Right lobe of liver (tissue), 4 donors: ENCODE measurements at regions not wholly inside any gene's neighbourhood (a gene's known extent, or its start where the extent isn't known, plus 50 kb on each side); places are given as distances from the start of the nearest gene placed in this dataset.

Source experiments
- POLR2A ChIP-seq: fragments of 450-650 bp; IDR thresholded peaks from one replicate; pipeline ENCODE4 v1.6.1; 2017; ENCODE audit warnings: antibody characterized with exemption, mild to moderate bottlenecking
- TF ChIP-seq, protein P1 (sequence below), 4 donors: fragments of 200-600 bp in 3 of 4; fragments of 450-650 bp in 1 of 4; IDR thresholded peaks; one replicate each; pipeline versions ENCODE4 v1.5.1 to v1.8.0; 2016 to 2022; ENCODE audit warnings: antibody characterized with exemption in 4 of 4, mild to moderate bottlenecking in 2 of 4
- donor health status: DM: no; HTN: no; CAD: no.
- donor health status: DM: no; HTN: no; CAD: no.
- donor health status: DM: no; HTN: yes; CAD: no.

DNA sequence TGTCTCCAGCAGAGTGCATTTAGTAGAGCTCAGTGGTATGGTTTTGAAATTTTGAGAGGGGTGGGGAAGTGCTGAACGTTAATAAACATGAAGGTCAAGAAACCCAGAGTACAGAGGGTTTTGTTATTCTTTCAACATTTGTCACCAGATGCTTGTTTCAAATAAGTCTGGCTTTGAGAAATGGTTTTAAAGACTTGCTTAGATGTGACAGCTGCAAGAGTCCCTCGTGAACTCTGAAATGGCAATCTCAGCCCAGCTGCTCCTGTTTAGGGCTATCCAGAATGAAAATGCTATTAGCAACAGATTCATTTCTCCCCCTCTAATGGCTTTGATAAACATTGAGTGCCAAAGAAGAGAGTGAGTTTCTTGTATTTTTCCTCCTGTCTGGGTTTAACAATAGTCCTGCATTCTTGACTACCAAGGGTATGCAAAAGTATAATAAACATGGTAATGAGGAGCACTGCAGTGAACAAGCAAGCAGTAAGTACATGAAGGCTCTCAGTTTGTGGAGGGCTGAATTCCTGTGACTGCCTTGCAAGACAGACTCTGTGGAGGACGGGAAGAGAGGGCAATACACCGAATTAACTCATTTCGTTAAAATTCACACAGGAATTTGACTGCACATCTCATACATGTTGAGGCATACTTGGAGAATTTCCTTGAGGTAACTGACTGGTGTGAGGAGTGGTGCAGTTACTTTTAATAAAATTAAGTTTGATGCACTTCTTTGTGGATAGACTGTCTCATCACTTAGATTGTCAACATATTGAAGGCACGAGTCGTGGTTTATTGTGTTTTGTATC lies 490.9 kb downstream of the REEP3 start:
- TF ChIP-seq, protein P1, sequence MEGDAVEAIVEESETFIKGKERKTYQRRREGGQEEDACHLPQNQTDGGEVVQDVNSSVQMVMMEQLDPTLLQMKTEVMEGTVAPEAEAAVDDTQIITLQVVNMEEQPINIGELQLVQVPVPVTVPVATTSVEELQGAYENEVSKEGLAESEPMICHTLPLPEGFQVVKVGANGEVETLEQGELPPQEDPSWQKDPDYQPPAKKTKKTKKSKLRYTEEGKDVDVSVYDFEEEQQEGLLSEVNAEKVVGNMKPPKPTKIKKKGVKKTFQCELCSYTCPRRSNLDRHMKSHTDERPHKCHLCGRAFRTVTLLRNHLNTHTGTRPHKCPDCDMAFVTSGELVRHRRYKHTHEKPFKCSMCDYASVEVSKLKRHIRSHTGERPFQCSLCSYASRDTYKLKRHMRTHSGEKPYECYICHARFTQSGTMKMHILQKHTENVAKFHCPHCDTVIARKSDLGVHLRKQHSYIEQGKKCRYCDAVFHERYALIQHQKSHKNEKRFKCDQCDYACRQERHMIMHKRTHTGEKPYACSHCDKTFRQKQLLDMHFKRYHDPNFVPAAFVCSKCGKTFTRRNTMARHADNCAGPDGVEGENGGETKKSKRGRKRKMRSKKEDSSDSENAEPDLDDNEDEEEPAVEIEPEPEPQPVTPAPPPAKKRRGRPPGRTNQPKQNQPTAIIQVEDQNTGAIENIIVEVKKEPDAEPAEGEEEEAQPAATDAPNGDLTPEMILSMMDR (IDR thresholded peaks at IDR 0.05) = no peak
- TF ChIP-seq POLR2A = no peak
